ENCODE measurements at regions not wholly inside any gene's neighbourhood (a gene's known extent, or its start where the extent isn't known, plus 50 kb on each side); places are given as distances from the start of the nearest gene placed in this dataset.
"Not testable (repeated sequence)": the region's sequence is repeated elsewhere in the genome, so short reads cannot be mapped to it uniquely, and the experiment has no call there.

DNA sequence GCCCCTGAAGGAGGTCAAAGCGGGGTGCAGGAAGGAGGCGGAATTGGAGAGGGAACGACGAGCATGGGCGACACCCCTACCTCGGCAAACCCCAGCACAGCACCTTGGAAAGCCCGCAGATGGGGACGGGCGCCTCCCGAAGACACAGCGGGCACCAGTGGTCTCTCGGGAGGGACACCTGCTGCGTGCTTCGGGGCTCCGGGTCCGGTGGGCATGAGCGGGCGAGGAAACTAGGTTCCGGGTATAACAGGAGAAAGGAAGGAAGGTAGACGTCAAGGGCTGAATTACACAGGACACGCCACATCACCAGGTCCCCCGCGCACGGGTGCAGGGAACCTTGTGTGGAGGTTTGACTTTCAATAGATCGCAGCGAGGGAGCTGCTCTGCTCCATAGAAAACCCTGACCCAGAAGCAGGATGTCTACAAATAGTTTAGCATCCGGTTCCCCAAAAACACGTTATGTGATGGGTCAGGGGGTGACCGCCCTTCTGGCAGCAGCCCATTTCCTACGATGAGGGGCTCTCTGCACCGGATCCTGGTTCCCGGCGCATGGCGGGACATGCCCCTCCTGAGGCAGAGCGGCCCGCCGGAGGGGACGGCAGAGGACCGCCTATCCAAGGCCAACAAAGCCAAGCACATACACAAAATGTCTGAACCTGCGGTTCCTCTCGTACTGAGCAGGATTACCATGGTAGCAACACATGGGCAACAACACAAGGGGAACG lies 196.9 kb downstream of the ALG10 start:
- no peak for DNase-seq (ENCODE audit: low read depth in 3 of 3, low spot score in 2 of 3)

DNA sequence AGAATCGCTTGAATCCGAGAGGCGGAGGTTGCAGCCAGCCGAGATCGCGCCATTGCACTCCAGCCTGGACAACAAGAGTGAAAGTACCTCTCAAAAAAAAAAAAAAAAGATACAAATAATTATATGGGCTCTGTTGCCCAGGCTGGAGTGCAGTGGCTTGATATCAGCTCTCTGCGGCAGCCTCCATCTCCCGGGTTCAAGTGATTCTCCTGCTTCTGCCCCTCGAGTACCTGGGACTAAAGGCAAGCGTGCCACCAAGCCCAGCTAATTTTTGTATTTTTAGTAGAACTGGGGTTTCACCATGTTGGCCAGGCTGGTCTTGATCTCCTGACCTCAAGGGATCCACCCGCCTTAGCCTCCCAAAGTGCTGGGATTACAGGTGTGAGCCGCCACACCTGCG lies 197.8 kb downstream of the ALG10 start:
- not testable (repeated sequence) for DNase-seq (ENCODE audit: low read depth in 3 of 3, low spot score in 2 of 3)

DNA sequence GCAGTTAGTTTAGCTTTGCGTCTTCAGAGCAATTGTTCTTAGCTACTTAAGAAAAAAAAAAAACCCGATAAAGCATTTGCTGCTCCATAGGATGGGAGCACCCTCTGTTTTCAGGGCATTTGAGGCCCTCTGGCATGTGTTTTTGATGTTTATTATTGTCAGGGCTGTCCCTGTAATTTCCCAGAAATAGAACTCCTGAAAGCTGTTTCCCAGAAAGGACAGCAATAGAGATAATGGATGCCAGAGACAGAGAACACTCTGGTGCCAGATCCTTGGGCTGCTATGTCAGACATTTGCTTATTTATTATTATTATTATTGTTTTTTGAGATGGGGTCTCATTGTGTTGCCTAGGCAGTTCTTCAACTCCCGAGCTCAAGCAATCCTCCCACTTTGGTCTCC lies 201.3 kb downstream of the ALG10 start:
- no peak for DNase-seq (ENCODE audit: low read depth in 3 of 3, low spot score in 2 of 3)

DNA sequence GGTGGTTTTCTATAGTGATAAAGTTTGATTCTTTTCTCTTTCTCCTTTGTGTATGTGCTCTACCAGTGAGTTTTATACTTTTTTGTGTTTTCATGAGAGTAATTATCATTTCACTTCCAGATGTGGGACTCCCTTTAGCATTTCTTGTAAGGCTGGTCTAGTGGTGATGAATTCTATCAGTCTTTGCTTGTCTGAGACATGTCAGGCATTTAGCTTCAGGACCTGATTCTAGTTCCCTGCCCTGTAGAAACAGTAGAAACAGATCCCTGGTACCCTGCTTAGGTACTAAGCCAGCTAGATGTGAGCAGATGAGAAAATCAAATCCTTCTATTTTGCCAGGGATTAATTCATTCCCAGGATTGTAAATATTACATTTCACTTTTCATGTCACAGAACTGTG lies 203.7 kb downstream of the ALG10 start:
- DNase-seq (ENCODE audit: low read depth in 3 of 3, low spot score in 2 of 3), result not testable (repeated sequence)

DNA sequence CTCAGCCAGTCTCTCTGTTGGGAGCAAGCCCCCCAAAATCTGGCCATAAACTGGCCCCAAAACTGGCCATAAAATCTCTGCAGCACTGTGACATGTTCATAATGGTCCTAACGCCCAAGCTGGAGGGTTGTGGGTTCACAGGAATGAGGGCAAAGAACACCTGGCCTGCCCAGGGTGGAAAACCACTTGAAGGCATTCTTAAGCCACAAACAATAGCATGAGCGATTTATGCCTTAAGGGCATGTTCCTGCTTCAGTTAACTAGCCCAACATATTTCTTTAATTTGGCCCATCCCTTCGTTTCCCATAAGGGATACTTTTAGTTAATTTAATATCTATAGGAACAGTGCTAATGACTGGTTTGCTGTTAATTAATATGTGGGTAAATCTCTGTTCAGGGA lies 205.8 kb downstream of the ALG10 start:
- DNase-seq (ENCODE audit: low read depth in 3 of 3, low spot score in 2 of 3), result not testable (repeated sequence)

DNA sequence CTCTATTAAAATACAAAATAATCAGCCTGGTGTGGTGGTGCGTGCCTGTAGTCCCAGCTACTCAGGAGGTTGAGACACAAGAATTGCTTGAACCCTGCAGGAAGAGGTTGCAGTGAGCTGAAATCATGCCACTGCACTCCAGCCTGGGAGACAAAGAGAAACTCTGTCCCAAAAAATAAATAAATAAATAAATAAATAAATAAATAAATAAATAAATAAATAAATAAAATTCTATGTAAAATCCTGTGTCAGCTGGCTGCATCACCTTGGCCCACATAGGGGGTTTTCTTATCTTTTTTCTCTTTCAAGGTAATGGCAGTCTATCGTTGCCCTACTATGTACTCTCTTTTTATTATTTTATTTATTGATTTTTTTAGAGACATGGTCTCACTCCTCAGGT lies 206.7 kb downstream of the ALG10 start:
- not testable (repeated sequence) for DNase-seq (ENCODE audit: low read depth in 3 of 3, low spot score in 2 of 3)

DNA sequence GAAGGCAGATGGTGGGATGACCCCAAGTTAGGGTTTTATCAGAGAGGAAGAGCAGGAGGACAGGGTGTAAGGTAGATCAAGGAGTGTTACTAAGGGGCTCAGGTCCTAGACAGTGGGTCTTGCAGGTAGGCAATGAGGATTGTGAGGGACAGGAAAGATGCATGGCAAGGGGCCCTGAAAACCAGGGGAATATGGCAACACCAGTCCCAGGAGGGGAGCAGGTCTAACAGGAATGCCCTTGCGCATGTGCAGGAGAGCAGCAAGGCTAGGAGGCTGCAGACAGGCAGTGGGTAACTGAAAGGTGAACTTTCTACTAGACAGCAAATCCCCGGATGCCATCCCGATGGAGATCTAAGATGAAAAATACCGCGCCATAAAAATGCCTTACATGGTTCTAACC lies 211.3 kb downstream of the ALG10 start:
- DNase-seq (ENCODE audit: low read depth in 3 of 3, low spot score in 2 of 3), result no peak

DNA sequence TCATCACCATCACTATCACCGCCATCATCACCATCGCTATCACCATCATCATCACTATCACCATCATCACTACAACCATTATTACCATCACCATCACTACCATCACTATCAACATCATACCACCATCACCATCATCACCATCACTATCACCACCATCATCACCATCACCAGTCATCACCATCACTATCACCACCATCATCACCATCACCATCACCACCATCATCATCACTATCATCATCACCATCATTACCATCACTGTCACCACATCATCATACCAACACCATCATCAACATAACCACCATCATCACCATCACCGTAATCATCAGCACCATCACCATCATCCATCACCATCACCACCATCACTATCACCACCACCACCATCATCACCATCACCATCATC lies 213.8 kb downstream of the ALG10 start:
- DNase-seq (ENCODE audit: low read depth in 3 of 3, low spot score in 2 of 3), result no peak

DNA sequence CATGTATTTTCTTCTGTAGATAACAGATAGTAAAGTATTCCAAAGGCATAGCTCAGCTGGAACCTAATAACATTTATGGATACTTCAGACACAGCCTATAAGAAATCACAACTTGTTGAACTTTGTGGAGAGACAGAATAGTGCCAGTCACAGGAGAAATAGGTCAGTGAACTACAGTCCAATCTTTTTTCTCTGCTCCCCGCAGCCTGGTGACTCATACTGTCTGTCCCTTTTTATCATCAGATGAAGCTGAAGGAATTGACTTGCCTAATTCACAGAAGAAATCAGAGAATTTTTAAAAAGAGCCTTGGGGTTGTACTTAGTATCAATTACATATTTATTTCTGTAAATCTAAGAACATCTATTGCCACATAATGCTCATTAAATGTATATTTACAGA lies 222.3 kb downstream of the ALG10 start:
- no peak for DNase-seq (ENCODE audit: low read depth in 3 of 3, low spot score in 2 of 3)

DNA sequence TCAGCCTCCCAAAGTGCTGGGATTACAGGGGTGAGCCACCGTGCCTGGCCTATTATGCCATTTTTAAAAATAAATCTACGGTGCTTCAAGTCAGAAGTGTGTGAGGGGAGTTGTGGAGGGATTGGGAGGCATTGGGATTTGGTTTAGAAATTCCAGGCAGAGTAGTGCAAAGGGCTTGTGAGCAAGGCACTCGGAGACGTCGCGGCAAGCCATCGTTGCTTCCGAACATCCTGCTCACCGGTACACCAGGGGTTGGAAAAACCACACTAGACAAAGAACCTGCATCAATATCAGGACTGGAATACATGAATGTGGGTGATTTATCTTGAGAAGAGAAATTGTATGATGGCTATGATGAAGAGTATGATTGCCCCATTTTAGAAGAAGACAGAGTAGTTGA lies 227.0 kb downstream of the ALG10 start:
- no peak for DNase-seq (ENCODE audit: low read depth in 3 of 3, low spot score in 2 of 3)

DNA sequence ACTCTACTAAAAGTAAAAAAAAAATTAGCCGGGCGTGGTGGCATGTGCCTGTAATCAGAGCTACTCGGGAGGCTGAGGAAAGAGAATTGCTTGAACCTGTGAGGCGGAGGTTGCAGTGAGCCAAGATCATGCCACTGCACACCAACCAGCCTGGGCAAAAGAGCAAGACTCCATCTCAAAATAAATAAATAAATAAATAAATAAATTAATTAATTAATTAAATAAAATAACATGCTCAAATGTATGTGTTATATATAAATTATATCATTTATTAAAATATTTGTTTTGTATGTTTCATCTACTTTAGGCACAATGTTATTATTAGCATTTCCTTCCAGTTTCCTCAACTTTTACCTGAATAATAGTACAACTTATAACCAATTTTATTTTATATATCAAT lies 229.6 kb downstream of the ALG10 start:
- DNase-seq (ENCODE audit: low read depth in 3 of 3, low spot score in 2 of 3), result not testable (repeated sequence)

DNA sequence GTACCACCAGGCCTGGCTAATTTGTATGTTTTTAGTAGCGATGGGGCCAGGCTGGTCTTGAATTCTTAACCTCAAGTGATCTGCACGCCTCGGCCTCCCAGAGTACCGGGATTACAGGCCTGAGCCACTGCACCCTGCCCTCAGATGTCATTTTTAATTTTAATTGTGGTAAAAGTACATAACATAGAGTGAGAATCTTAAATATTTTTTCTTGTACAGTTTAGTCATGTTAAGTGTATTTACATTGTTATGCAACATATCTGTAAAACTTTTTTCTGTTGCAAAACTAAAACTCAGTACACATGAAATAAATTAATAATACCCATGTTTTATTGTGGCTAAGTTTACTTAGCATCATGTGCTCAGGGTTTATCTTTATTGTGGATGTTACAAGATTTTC lies 231.4 kb downstream of the ALG10 start:
- no peak for DNase-seq (ENCODE audit: low read depth in 3 of 3, low spot score in 2 of 3)

DNA sequence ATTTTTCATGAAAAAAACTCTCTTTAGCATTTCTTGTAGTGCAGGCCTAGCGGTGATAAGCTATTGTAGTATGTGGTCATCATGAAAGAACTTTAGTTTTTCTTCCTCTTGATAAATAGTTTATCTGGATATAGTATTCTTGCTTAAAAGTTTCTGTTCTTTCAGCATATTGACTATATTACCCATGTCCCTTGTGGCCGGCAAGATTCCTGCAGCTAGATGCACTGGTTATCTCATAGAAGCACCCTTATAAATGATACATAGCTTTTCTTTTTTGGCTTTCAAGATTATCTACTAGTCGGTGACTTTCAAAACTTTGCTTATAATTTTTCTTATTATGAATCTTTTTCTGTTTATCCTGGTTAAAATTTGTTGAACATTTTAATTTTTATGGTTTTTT lies 234.8 kb downstream of the ALG10 start:
- DNase-seq (ENCODE audit: low read depth in 3 of 3, low spot score in 2 of 3), result no peak

DNA sequence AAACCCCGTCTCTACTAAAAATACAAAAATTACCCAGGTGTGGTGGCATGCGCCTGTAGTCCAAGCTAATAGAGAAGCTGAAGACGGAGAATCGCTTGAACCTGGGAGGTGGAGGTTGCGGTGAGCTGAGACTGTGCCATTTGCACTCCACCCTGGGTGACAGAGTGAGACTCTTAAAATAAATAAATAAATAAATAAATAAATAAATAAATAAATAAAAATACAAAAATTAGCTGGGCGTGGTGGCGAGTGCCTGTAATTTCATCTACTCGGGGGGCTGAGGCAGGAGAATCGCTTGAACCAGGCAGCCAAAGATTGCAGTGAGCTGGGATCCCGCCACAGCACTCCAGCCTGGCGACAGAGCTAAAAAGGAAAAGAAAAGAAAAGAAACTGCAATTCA lies 239.8 kb downstream of the ALG10 start:
- DNase-seq (ENCODE audit: low read depth in 3 of 3, low spot score in 2 of 3), result not testable (repeated sequence)

DNA sequence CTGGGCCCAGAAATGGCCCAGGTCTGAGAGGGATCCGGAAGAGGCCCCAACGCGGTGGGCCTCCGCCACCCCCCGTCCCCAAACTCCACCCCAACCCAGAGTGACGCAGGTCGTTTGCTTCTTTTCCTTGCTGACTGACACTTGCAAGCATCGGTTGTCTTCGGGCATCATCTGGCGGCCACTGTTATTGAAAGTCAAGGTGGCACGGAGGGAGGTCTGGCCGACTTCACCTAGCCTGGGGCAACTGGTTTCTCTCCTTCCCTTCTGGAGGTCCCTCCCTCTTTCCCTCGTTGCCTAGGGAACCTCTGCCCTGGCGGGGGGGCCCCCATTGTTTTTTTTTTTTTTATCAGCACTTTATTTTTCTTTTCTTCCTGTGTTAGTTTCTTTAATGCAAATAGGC lies 241.8 kb downstream of the ALG10 start:
- DNase-seq (ENCODE audit: low read depth in 3 of 3, low spot score in 2 of 3), result no peak

DNA sequence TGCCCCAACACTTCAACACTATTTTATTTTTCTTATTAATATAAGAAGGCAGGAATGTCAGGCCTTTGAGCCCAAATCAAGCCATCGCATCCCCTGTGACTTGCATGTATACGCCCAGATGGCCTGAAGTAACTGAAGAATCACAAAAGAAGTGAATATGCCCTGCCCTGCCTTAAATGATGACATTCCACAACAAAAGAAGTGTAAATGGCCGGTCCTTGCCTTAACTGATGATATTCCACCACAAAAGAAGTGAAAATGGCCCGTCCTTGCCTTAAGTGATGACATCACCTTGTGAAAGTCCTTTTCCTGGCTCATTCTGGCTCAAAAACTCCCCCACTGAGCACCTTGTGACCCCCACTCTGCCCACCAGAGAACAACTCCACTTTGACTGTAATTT lies 251.4 kb downstream of the ALG10 start:
- not testable (repeated sequence) for DNase-seq (ENCODE audit: low read depth in 3 of 3, low spot score in 2 of 3)

DNA sequence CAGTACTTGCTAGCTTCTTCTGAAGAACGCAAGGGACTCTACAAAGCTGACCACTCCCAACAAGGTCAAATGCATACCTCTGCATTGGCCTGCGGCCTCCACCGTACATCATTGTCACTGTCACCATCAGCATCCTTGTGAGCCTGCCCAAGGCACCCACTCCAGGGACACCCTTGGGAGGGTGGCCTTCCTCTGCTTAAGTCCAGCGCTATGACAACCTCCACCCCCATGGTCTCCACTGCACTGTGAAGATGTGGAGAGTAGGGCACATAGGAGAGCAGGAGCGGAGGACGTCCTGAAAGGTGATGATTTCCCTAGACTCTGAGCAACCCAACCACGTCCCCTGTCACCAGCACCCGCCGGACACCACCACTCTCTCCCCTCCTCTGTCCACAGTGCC lies 252.8 kb downstream of the ALG10 start:
- DNase-seq (ENCODE audit: low read depth in 3 of 3, low spot score in 2 of 3), result no peak

DNA sequence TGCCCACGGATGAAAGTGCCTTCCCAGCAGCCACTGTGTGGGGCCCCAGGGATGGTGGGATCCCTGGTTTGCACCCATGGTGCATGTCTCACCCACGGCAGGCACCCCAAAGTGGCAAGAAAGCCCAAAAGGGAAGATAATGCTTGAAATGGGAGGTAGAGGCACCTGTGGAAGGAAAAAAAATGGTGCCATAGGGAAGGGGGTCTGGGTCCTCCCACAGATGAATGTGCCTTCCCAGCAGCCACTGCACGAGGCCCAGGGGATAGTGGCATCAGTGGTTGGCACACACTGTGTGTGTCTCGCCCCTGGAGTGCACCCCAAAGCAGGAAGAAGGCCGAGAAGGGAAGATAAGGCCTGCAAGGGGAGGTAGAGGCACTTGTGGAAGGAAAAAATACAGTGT lies 264.2 kb downstream of the ALG10 start:
- no peak for DNase-seq (ENCODE audit: low read depth in 3 of 3, low spot score in 2 of 3)

DNA sequence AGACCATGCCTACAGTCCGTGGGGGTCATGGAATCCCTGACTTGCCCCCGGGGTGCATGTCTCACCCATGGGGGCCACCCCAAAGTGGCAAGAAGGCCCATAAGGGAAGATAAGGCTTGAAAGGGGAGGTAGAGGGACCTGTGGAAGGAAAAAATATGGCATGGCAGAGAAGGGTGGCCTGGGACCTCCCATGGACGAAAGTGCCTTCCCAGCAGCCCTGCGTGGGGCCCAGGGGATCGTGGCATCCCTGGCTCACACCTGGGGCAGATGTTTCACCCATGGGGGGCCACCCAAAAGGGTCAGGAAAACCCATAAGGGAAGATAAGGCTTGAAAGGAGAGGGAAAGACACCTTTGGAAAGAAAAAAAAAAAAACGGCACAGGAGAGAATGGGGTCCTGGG lies 264.6 kb downstream of the ALG10 start:
- DNase-seq (ENCODE audit: low read depth in 3 of 3, low spot score in 2 of 3), result no peak

DNA sequence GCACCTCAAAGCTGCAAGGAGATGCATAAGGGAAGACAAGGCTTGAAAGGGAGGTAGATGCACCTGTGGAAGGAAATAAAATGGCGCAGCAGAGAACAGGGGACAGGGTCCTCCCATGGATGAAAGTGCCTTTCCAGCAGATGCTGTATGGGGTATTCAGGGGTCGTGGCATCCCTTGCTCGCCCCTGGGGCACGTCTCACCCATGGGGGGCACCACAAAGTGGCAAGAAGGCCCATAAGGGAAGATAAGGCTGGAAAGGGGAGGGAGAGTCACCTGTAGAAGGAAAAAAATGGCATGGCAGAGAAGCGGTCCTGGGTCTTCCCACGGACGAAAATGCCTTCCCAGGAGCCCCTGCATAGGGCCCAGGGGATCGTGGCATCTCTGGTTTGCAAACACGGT lies 265.1 kb downstream of the ALG10 start:
- DNase-seq (ENCODE audit: low read depth in 3 of 3, low spot score in 2 of 3), result no peak

DNA sequence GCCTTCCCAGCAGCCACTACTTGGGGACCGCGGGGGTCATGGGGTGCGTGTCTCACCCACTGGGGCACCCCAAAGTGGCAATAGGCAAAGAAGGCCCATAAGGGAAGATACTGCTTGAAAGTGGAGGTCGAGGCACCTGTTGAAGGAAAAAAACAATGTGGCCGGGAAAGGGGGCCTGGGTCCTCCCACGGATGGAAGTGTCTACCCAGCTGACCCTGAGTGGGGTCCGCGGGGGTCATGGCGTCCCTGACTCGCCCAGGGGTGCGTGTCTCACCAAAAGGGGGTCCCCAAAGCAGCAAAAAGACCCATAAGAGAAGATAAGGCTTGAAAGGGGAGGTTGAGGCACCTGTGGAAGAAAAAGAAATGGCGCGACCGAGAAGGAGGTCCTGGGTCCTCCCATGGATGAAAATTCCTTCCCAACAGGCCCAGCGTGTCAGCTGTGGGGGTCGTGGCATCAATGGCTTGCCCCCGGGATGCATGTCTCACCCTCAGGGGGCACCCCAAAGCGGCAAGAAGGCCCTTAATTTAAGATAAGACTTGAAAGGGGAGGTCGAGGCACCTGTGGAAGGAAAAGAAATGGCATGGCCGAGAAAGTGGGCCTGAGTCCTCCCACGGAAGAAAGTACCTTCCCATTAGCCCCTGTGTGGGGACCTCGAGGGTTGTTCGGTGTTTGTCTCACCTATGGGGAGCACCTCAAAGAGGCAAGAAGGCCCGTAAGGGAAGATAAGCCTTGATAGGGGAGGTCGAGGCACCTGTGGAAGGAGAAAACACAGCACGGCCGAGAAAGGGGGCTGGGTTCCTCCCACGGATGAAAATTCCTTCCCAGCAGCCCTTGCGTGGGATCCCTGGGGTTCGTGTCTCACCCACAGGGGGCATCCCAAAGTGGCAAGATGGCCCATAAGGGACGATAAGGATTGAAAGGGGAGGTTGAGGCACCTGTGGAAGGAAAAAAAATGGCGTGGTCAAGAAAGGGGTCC lies 266.0 kb downstream of the ALG10 start:
- DNase-seq (ENCODE audit: low read depth in 3 of 3, low spot score in 2 of 3), result no peak

DNA sequence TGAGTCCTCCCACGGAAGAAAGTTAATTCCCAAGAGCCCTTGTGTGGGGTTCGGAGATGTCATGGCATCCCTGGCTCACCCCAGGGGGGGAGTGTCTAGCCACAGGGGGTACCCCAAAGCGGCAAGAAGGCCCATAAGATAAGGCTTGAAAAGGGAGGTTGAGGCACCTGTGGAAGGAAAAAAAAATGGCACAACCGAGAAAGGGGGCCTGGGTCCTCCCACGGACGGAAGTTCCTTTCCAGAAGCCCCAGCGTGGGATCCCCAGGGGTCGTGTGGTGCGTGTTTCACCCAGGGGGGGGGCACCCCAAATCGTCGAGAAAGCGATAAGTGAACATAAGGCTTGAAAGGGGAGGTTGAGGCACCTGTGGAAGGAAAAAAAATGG lies 266.7 kb downstream of the ALG10 start:
- DNase-seq (ENCODE audit: low read depth in 3 of 3, low spot score in 2 of 3), result no peak
